M059J (cell line): ENCODE measurements at regions not wholly inside any gene's neighbourhood (a gene's known extent, or its start where the extent isn't known, plus 50 kb on each side); places are given as distances from the start of the nearest gene placed in this dataset.
A peak's percentile ranks its signal among the peaks of the same experiment; 100 is the strongest.
"Not testable (repeated sequence)": the region's sequence is repeated elsewhere in the genome, so short reads cannot be mapped to it uniquely, and the experiment has no call there.

Source experiments
- DNase-seq: peaks from one replicate; pipeline ENCODE4 v3.0.0-alpha.2; 2012; ENCODE audit warnings: low read depth

- DNase-seq: no peak
These were observed 478.7 kb downstream of the CNTN3 start for GRCh38 chr3:74135808-74136207.

- no peak for DNase-seq
These were observed 479.6 kb downstream of the CNTN3 start for GRCh38 chr3:74134831-74135230.

GRCh38 chr3:74131546-74132328, 482.7 kb downstream of the CNTN3 start:
- not testable (repeated sequence) for DNase-seq

- no peak for DNase-seq
These were observed 484.8 kb downstream of the CNTN3 start for GRCh38 chr3:74129611-74130010.

- no peak for DNase-seq
These were observed 485.4 kb downstream of the CNTN3 start for GRCh38 chr3:74129056-74129455.

- no peak for DNase-seq
These were observed 487.2 kb downstream of the CNTN3 start for GRCh38 chr3:74127256-74127655.

- DNase-seq: no peak
These were observed 489.7 kb downstream of the CNTN3 start for GRCh38 chr3:74124782-74125181.

GRCh38 chr3:74122281-74122680, 492.2 kb downstream of the CNTN3 start:
- DNase-seq: no peak

GRCh38 chr3:74121761-74122160, 492.7 kb downstream of the CNTN3 start:
- no peak for DNase-seq

GRCh38 chr3:74119221-74119620, 494.5 kb upstream of the PDZRN3 start:
- no peak for DNase-seq

GRCh38 chr3:74115906-74116305, 491.2 kb upstream of the PDZRN3 start:
- DNase-seq: no peak

- no peak for DNase-seq
These were observed 482.7 kb upstream of the PDZRN3 start for GRCh38 chr3:74107451-74107850.

GRCh38 chr3:74106925-74107324, 482.2 kb upstream of the PDZRN3 start:
- DNase-seq: no peak

GRCh38 chr3:74091204-74091603, 466.5 kb upstream of the PDZRN3 start:
- DNase-seq: no peak

GRCh38 chr3:74089814-74090213, 465.1 kb upstream of the PDZRN3 start:
- DNase-seq: no peak

GRCh38 chr3:74080056-74080461, 455.3 kb upstream of the PDZRN3 start:
- DNase-seq: no peak

- DNase-seq: no peak
These were observed 450.5 kb upstream of the PDZRN3 start for GRCh38 chr3:74075241-74075640.

- DNase-seq: no peak
These were observed 450.0 kb upstream of the PDZRN3 start for GRCh38 chr3:74074700-74075099.

GRCh38 chr3:74067296-74067695, 442.6 kb upstream of the PDZRN3 start:
- DNase-seq: peak; percentile 0

GRCh38 chr3:74066456-74066855, 441.7 kb upstream of the PDZRN3 start:
- no peak for DNase-seq

- DNase-seq: no peak
These were observed 435.3 kb upstream of the PDZRN3 start for GRCh38 chr3:74059923-74060600.

- DNase-seq: no peak
These were observed 434.7 kb upstream of the PDZRN3 start for GRCh38 chr3:74059301-74059922.

GRCh38 chr3:74057169-74057568, 432.4 kb upstream of the PDZRN3 start:
- no peak for DNase-seq
